GM18520 (cell line): ENCODE measurements at regions not wholly inside any gene's neighbourhood (a gene's known extent, or its start where the extent isn't known, plus 50 kb on each side); places are given as distances from the start of the nearest gene placed in this dataset.

Source experiments
- ATAC-seq: cut with Tn5 transposase; IDR thresholded peaks from one replicate; pipeline ENCODE4 v1.9.1; 2021; ENCODE audit not compliant: unreplicated experiment

DNA sequence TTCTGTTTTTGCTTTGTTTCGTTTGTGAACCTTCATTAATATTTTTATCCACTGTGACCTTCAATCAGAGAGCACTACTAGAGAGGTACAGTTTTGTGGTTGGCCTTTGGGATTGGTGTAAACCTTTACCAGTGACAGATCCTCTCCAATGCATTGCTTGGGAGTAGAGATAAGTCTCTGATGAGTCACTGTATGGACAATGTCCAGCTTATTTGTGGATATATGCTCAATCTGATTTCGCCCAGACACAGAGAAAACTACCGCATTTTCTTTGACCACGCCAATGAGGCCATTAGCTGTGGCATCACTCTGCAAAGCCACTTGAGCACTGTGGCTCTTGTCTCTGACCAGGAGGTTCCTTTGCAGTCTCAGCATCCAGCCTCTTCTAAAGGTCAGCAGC, 964.7 kb downstream of the TUSC7 start:
- no peak for ATAC-seq

DNA sequence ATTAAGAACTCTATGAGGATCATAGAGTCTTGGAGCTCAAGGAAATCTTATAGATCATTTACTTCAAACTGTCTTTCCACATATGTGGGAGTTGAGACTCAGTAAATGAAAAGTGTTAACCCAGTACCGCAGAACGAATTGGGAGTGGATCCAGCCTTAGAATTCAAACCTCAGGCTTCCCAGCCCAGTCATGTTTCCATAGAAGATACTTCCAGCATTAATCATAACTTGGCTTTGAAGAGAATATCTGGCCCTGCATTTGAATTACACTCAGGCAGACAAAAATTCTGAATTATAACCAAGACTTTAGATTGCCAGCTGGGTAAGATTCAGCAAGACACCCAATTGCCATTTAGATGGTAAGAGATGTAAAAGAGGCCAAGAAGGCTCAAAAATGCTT, 972.0 kb downstream of the TUSC7 start:
- no peak for ATAC-seq

DNA sequence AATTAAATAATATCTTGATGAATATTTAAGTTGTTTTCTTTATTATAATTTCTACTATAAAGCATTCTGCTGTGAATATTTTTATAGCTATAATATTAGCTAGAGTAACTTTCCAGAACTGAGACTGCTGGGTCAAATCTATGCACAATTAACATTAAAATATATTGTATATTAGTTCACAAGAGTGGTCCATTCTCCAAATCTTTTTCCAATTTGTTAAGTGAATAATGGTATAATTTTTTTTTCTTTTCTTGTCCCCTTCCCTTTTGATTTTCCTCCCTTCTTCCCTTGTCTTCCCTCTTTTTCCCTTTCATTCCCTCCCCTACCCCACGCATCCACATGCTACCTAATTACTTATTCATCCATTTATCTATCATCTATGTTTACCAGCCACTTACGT, 977.5 kb downstream of the TUSC7 start:
- ATAC-seq = no peak

DNA sequence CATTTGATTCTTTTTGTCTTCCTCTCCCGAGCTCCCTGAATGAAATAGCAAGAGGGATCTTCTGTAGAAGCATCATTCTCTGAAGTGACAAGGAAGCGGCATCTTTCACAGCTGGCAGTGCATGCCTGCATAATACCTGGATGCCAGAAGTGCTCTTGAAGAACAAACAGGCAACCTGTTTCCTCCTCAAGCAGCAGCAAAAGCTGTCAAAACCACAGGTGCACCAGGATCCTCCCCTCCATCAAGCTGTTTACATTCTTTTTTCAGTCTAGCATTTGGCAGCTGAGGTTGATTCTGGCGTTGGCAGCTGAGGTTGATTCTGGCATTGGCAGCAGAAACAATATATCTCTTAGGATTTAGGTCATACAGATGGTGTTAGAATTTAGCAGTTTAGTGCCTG, 979.0 kb downstream of the TUSC7 start:
- ATAC-seq = no peak

DNA sequence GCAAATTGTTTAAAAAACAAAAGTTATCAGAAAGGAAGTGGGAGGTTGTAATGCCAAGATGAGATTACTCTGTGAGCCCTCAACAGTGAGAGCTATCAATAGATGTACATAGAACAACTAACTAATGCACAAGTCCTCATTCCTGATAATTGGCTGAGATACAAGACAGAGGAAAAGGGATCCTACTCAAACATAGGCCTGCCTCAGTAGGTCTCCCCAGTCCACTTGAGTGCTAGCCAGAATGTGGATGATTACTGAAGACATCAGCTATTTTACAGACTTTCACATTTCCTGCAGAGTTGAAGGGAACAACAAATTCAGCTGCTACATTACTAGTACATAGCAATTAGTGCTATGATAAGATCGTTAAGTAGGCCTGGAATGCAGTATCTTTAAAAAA, 981.9 kb downstream of the TUSC7 start:
- no peak for ATAC-seq

DNA sequence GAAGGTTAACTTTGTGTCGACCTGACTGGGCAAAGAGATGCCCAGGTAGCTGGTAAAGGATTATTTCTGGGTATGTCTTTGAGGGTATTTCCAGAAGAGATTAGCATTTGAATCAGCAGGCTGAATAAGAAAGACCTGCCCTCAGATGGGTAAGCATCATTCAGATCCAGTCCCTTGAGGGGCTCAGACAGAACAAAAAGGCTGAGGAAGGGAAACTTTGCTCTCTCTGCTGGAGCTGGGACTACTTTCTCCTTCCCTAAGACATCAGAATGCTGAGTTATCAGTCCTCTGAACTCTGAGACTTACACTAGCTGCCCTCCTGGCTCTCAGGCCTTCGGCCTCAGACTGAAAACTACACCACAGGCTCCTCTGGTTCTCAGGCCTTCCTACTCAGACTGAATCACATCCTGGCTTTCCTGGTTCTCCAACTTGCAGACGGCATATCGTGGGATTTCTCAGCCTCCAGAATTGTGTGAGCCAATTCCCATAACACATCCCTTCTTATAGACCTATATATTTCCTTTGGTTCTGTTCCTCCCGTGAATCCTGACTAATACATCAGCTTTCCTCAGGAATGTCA, 982.9 kb downstream of the TUSC7 start:
- no peak for ATAC-seq

DNA sequence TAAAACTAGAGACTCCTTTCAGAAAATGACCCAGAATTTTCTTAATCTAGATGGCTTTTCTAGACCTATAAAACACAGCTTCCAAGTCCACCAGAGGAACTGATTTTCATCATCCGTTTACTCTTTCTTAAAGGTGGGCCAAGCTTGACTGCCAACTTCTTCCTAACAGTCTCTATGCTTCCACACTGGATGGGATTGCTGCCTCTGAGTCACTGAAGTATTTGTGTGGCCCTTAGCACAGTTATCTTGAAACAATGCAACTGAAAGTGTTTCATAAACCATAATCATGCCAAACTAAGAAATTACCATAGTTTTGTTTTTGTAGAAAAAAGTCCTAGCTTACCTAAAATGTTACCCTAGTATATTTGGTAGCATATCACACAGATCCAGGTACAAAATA, 985.7 kb downstream of the TUSC7 start:
- ATAC-seq = no peak

DNA sequence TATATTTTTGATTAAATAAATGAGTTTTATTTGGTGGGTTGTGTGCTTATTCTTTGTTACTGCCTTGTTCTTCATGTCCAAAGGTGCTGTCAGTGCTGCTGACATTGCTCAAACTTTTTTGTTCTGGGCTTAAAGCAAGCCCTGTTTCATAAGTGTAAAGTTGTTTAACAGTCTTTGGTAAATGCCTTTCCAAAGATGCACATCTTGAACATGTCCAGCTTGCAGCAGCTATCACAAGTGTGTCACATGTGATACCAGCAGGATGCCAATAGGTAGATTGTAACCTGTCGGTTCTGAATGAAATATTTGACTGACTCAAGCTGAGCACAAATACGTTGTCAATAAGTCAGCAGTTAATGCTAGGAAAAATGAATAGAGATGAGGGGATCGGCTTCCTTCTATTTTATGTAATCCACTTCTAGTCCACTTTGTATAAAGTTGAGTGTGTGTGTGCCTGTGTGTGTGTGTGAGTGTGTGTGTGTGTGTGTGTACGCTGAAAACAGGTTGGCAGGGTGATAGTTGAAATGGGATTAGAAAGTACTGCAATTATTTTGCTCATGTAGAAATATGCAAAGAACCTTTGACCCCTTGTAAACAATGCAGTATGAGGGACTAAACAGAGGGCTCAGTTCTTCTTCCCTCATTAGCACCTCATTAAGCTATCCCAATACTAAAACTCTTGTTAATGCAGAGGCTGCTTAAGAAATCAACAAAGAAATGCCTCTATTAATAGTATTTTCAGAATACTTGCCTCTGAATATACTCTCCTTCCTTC, 986.5 kb downstream of the TUSC7 start:
- no peak for ATAC-seq

DNA sequence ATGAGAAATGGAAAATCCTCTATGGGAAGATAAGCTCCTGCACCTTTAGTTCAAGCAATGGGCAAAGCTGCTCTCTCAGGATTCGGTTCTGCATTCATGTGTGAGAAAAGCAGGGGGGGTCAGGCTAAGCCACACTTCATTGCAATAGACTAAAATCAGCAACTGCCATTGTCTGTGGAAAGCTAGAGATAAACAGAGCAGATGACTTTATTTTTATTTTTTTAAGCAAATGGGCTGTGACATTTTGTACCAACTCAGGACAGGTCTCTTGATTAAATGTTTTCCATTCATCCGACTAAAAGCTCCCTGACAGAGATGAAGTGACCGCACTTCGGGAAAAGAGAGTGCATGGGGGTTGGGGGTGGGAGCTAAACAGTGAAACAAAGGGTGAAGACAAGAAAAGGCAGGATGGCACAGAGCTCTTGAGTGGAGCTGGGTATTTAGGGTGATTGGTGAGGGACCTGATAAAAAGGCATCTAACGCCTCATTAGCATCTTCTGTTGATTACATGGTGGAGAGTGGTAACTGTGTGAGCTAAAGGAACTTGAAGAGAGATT, 987.4 kb downstream of the TUSC7 start:
- ATAC-seq = no peak

DNA sequence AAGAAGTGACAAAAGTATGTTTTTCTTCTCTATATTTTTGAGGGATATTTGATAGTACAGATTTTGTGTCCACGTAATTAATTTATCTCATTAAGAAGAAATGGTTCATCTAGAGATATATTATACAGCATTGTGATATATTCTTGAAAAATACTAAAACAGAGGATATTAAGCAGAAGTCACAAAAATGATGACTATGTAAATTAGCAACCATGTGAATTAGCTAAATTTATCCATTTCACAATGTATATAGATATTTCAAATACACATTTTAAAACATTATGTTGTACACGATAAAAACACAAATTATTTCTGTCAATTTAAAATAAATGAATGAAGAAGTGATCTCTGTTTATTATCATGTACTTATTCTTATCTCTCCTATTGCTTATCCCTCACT, 989.5 kb downstream of the TUSC7 start:
- no peak for ATAC-seq

DNA sequence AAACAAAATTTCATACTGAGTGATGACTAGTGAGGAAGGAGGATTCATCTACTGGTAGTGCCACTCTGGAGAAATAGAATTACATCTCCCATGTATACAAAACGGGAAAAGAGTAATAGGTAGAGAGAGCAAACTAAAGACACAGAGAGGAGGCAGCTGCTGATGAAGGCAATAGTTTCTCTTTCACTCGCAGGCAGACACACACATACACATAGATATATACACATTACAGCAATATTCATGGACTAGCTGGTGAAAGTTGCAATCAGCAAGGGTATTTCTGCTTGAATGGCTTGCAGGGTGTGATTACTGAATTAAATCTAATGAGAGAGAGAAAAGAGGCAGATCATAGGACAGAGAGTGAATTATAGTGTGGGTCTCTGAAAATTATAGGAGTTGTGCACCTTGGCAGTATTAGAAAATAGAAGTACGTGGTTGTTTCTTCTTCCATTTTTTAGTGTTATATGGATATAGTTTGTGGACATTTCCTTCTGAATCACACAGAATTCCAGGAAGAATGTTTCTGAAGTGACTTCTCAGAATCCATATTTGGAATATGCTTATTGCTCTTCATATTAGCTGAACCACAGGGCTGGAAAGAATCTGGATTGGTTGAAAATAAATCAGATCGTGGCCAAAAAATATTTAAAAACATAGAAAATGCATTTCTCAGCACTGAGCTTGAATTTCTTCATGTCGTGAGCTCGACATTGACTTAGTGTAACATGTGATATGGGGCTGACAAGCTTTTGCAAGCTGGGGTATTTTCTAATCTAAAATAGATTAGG, 991.2 kb downstream of the TUSC7 start:
- ATAC-seq = no peak

DNA sequence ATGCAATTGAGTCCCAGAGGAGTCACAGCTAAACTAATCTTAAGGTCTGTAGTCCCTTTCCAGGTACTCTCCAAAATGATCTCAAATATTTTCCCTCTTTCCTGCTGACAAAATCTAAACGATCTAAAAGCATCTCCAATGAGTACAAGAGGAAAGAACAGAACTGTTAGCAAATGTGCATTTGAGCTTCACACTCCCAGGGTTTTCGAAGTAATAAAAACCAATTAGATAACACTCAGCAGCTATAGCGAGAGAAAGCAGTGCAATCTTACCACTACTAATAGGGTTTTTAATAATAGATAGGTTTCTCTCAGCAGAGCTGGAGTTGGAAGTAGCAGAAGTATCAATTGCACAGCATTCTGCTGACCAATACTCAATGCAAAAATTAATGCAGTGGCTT, 995.4 kb downstream of the TUSC7 start:
- ATAC-seq = no peak

DNA sequence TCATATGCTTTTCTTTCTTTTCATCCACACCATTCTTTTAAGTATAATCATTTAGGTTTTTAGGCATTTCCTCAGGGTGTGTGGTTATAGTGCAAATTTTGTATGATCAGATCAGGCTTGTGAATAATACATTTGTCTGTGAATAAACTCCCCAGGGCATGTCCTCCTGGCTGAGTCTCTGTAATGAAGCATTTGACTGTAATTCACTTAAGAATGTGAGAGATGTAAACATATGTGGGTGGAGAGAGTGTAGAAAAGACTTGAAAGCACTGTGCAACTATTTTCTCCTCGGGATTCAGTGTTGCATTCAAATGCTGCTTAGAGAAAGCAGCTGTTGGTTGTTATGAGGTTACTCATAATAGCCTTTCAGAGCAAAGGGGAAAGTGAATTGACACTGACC, 996.5 kb downstream of the TUSC7 start:
- ATAC-seq = no peak

DNA sequence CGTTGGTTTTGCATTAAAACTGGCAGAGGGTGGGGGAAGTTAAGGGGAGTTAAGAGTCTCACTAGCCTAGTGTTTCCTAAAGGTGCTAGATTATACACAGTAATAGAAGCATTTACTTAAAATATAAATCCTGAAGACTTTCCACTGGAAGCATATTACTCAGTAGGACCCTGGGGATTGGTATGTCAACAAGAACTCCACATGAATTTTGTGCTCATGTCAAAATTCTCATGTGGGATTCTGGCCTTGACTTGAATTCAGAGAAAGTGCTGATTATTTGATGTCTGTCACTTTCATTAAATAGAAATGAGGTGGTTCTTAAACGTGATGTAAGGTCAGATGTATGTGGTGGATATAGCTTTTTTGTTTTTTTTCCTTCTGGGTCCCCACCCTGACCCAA, 997.2 kb downstream of the TUSC7 start:
- no peak for ATAC-seq

DNA sequence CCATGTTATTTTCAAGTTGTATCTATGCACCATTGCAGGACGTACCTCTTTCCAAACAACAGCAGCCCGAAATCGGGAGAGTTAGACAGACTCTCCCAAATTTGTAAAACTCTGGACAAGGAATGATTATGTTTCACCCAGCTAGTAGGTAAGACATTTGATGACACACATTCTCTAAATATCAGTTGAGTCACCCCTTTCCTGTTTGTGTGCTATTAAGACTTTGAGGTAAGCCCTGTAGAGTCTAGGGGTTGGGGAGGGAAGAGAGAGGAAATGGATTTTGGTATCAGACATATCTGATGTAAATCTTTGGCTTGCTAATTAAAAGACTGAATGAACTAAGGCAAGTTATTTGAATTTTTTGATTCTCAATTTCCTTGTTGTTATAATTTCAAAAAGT, 999.0 kb downstream of the TUSC7 start:
- ATAC-seq = no peak

DNA sequence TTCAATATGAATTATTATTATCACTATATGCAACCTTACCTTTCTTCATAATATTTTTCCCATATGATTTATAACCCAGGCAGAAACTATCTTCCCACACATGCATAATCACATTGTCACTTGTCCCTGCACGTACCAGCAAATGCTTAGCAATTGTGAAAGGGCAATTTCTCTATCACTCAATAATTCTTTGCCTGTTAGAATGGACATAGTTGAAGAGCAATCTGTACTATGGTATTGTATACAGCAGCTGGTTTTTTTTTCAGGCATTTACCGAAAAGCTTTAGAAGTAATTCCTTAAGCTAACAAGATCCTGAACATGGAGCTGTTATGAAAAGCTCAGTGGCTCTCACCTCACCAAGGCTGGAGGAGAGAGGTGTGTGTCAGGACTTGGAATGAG, 999.5 kb downstream of the TUSC7 start:
- ATAC-seq = no peak

DNA sequence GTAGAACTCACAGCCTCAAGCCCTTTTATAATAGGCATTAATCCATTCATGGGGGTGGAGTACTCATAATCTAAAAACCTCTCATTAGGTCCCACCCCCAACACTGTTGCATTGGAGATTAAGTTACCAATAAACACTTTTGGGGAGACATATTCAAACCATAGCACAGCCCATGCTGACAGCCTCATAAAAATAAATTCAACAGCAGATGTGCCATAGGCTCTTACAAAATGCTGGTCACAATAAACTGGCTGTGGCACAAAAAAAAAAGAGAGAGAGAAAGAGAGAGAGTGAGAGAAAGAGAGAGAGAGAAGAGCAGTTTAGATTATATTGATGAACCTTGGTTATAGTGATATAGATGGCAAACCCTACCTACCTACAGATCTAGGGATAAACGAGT, 1000.9 kb downstream of the TUSC7 start:
- ATAC-seq = no peak

DNA sequence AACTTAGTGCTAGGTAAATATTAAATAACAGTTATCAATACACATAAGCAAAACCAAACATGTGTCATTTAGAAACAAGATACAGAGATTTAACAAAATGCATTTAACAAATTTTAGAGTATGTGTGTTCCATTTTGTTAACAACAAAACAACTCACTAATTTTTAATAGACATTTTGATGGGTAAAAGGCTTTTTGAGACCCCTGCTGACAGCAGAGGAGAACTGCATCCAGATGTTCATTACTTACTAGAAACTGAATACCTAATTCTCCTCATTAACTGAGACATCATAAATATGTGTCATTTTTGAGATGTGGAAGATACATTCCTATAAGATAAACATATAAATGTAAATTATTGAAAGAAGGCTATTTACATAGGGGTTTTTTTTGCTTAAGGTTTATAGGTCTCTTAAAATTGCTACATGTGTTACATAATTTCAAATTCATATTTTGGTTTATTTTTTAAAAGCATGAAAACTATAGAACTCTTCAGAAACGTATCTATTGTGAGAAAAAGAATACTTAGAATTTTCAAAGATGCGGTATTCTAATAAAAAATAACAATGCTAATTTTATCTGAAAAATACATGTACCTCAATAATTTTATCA, 1009.8 kb downstream of the TUSC7 start:
- ATAC-seq = no peak

DNA sequence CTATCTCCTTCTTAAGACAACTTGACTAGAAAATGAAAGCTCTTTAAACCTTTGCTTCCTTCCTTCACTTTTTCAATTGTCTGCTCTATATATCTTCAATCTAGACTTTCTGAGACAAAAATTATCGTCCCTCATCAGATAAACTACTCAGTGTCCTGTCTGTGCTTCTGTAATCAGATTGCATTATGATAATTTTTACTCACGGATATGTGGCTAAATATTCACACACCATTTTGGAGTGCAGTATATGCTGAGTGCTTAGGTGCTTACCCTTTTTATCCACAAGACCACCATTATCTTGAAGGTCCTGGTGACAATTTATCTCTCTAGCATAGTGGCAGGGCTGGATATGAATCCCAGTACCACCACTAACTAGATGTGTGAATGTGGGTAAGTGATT, 1012.3 kb downstream of the TUSC7 start:
- ATAC-seq = no peak

DNA sequence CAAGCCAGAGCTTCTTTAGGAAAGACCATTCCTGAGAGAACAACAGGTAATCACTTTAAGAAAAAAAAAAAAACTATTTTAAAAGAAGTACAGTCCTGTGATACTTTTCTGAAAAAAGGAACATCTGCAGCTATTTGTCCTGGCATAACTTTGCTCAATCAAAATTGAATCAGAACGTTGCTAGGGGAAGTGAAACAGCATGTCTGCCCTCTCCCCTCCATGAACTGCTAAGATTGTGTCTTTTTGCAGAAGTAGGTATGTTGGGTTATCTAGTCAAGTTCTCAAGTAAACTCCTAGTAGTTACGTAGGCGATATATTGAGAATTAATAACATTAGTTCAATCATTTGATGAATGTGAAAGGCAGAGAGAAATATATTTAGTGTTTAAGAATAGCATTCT, 1013.3 kb downstream of the TUSC7 start:
- no peak for ATAC-seq

DNA sequence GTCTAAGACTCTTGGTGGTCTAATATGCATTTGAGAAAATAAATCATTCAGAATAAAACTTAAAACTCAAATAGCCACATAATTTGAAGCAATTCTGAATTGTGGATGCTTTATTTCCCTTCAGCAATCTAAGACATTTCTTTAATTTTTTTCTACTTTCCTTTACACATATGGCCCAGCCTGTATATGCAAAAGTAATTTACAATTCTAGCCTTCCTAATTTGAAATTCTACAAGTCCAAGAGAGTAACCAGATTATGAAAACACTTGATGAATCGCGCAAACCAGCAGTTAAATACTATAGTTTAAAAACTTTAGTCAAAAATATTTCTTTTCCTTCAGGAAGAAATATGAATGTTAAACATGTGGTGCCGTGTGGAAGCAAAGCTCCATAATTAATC, 1014.2 kb downstream of the TUSC7 start:
- no peak for ATAC-seq

DNA sequence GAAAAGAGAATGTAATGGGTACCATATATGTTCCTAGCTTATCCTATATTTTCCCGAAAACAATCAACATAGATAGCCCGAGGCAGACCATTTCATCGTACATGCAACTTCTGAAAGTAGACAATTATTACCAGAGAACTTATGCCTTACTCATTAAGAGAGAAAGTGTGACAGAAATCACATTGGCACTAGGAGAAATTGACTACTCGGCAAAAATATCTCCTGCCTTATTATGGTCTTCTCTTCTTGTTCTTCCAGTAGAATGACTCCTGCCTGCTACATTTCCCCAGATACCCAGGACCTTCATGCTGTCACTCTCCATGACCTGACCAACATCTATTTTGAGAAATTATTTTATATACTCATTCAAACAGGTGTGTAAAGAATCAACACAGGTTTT, 1015.7 kb downstream of the TUSC7 start:
- ATAC-seq = no peak
